ENCODE measurements at regions not wholly inside any gene's neighbourhood (a gene's known extent, or its start where the extent isn't known, plus 50 kb on each side); places are given as distances from the start of the nearest gene placed in this dataset.
"Not testable (repeated sequence)": the region's sequence is repeated elsewhere in the genome, so short reads cannot be mapped to it uniquely, and the experiment has no call there.

GRCh38 chr12:77222336-77222735 is 157.0 kb upstream of the E2F7 start:
- H3K36me3 Mint-ChIP-seq (ENCODE audit: low read depth), result peaks cover 1% of the 10 kb centered on the region
- TF ChIP-seq, protein P1, sequence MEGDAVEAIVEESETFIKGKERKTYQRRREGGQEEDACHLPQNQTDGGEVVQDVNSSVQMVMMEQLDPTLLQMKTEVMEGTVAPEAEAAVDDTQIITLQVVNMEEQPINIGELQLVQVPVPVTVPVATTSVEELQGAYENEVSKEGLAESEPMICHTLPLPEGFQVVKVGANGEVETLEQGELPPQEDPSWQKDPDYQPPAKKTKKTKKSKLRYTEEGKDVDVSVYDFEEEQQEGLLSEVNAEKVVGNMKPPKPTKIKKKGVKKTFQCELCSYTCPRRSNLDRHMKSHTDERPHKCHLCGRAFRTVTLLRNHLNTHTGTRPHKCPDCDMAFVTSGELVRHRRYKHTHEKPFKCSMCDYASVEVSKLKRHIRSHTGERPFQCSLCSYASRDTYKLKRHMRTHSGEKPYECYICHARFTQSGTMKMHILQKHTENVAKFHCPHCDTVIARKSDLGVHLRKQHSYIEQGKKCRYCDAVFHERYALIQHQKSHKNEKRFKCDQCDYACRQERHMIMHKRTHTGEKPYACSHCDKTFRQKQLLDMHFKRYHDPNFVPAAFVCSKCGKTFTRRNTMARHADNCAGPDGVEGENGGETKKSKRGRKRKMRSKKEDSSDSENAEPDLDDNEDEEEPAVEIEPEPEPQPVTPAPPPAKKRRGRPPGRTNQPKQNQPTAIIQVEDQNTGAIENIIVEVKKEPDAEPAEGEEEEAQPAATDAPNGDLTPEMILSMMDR (conservative IDR thresholded peaks at IDR 0.05), result no peak

DNA sequence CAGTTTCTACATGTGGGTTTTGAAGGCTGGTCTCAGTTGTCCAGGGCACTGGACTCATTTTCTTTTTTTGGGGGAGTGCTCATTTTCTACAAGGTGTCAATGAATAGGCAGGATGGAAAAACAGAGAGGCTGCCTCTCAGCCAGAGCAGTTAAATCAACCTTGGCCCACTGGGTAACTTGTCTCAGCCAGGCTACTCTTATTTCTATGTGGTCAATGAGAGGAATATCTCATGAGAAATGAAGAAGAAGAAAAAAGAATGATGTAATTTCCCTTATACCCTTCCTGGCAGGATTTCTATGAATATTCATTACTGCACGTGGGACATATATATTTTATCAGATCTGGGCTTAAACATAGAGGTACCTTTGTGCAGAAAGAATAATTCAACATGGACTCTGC is 155.2 kb upstream of the E2F7 start:
- TF ChIP-seq, protein P1 (conservative IDR thresholded peaks at IDR 0.05), result no peak
- Histone ChIP-seq H3K9me3 (ENCODE audit: control insufficient read depth, low read length) (no peaks in the 10 kb centered on the region), H3K27me3 (ENCODE audit: control insufficient read depth, insufficient read depth, low read length, poor library complexity, severe bottlenecking) (no peaks in the 10 kb centered on the region), H3K27ac (ENCODE audit: low read depth, low read length) (no peak overlapping the region), H3K9ac (ENCODE audit: extremely low read depth, low read length, poor library complexity, severe bottlenecking) (no peak overlapping the region), H3K4me1 (ENCODE audit: control insufficient read depth, insufficient read depth, low read length) (peaks cover 14% of the 10 kb centered on the region), H3K4me3 (ENCODE audit: low read length) (no peak overlapping the region), H3K36me3 (ENCODE audit: control insufficient read depth, insufficient read depth, low read length) (no peaks in the 10 kb centered on the region)
- Mint-ChIP-seq H3K36me3 (ENCODE audit: low read depth) (peaks cover 5% of the 10 kb centered on the region), H3K27me3 (ENCODE audit: insufficient read depth) (no peaks in the 10 kb centered on the region), H3K27ac (no peak overlapping the region), H3K4me1 (peaks cover 29% of the 10 kb centered on the region), H3K9me3 (peaks cover 17% of the 10 kb centered on the region), H3K4me3 (no peak overlapping the region)
- DNase-seq, result no peak
- 100% methylated on average over 1 of the region's 1 CpG for WGBS, 2 experiments (ENCODE audit: insufficient coverage in 1 of 2, insufficient read length in 1 of 2)

More at GRCh38 chr12:77222336-77222735, 157.0 kb upstream of the E2F7 start:
- Mint-ChIP-seq H3K4me3 (no peak overlapping the region), H3K27ac (no peak overlapping the region), H3K9me3 (peaks cover 2% of the 10 kb centered on the region), H3K4me1 (peaks cover 27% of the 10 kb centered on the region), H3K27me3 (ENCODE audit: insufficient read depth) (no peaks in the 10 kb centered on the region)
- H3K27me3 ChIP-seq (ENCODE audit: control insufficient read depth, insufficient read depth, low read length, poor library complexity, severe bottlenecking), result no peaks in the 10 kb centered on the region
- no peaks in the 10 kb centered on the region for H3K9me3 ChIP-seq (ENCODE audit: control insufficient read depth, low read length)
- no peak for DNase-seq
- H3K36me3 ChIP-seq (ENCODE audit: control insufficient read depth, insufficient read depth, low read length), result no peaks in the 10 kb centered on the region
- no peak overlapping the region for H3K27ac ChIP-seq (ENCODE audit: low read depth, low read length)
- H3K4me1 ChIP-seq (ENCODE audit: control insufficient read depth, insufficient read depth, low read length), result peaks cover 12% of the 10 kb centered on the region
- 94% methylated on average over 2 of the region's 2 CpGs for WGBS, 2 experiments (ENCODE audit: insufficient coverage in 1 of 2, insufficient read length in 1 of 2)
- H3K4me3 ChIP-seq (ENCODE audit: low read length), result no peak overlapping the region
- H3K9ac ChIP-seq (ENCODE audit: extremely low read depth, low read length, poor library complexity, severe bottlenecking), result no peak overlapping the region

DNA sequence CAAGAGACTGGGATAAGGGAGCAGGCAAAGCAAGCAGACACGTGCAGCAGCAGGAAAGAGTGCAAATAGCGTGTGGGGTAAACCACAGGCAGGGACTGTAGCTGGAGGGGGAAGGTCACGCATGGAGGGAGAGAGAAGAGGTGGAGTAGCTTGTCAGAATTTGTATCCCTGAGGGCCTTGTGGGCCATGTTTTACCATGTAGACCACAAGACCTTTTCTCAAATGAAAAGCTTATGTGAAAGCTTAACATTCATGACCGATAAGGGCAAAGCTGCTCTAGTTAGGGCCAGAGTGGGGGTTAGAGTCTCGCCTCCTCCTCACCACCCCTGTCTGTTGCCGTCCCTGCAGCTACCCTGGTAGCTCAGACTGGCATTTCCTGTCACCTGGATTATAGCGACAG is 152.9 kb upstream of the E2F7 start:
- Histone ChIP-seq H3K27ac (ENCODE audit: low read depth, low read length) (no peak overlapping the region), H3K9me3 (ENCODE audit: control insufficient read depth, low read length) (no peaks in the 10 kb centered on the region), H3K4me1 (ENCODE audit: control insufficient read depth, insufficient read depth, low read length) (peaks cover 2% of the 10 kb centered on the region), H3K4me3 (ENCODE audit: low read length) (no peak overlapping the region), H3K9ac (ENCODE audit: extremely low read depth, low read length, poor library complexity, severe bottlenecking) (no peak overlapping the region), H3K36me3 (ENCODE audit: control insufficient read depth, insufficient read depth, low read length) (no peaks in the 10 kb centered on the region), H3K27me3 (ENCODE audit: control insufficient read depth, insufficient read depth, low read length, poor library complexity, severe bottlenecking) (no peaks in the 10 kb centered on the region)
- DNase-seq, result no peak
- Mint-ChIP-seq H3K27ac (no peak overlapping the region), H3K9me3 (peaks cover 19% of the 10 kb centered on the region), H3K27me3 (ENCODE audit: insufficient read depth) (no peaks in the 10 kb centered on the region), H3K36me3 (ENCODE audit: low read depth) (peaks cover 5% of the 10 kb centered on the region), H3K4me3 (no peak overlapping the region), H3K4me1 (peaks cover 18% of the 10 kb centered on the region)
- 93 to 94% methylated on average over 3 to 7 of the region's 7 CpGs for WGBS, 2 experiments (ENCODE audit: insufficient coverage in 1 of 2, insufficient read length in 1 of 2)
- TF ChIP-seq, protein P1 (conservative IDR thresholded peaks at IDR 0.05), result no peak

DNA sequence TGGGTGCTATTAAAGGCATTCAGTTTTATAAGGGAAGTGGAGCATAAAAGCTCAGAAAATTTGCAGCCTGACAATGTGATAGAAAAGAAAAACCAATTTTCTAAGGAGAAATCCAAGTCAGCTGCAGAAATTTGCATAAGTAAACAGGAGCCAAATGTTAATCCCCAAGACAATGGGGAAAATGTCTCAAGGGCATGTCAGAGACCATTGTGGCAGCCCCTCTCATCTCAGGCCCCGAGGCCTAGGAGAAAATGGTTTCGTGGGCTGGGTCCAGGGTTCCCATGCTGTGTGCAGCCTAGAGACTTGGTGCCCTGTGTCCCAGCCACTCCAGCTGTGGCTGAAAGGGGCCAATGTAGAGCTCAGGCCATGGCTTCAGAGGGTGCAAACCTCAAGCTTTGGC is 150.8 kb upstream of the E2F7 start:
- not testable (repeated sequence) for H3K27ac Mint-ChIP-seq; H3K27me3 Mint-ChIP-seq (ENCODE audit: insufficient read depth); H3K27ac ChIP-seq (ENCODE audit: low read depth, low read length); H3K36me3 ChIP-seq (ENCODE audit: control insufficient read depth, insufficient read depth, low read length); H3K4me3 ChIP-seq (ENCODE audit: low read length); H3K4me3 Mint-ChIP-seq; H3K27me3 ChIP-seq (ENCODE audit: control insufficient read depth, insufficient read depth, low read length, poor library complexity, severe bottlenecking); DNase-seq; H3K36me3 Mint-ChIP-seq (ENCODE audit: low read depth); H3K4me1 ChIP-seq (ENCODE audit: control insufficient read depth, insufficient read depth, low read length); H3K9me3 ChIP-seq (ENCODE audit: control insufficient read depth, low read length); H3K9ac ChIP-seq (ENCODE audit: extremely low read depth, low read length, poor library complexity, severe bottlenecking)
- 77 to 82% methylated on average over 2 of the region's 2 CpGs for WGBS, 2 experiments (ENCODE audit: insufficient coverage in 1 of 2, insufficient read length in 1 of 2)
- Mint-ChIP-seq H3K9me3 (peaks cover 26% of the 10 kb centered on the region), H3K4me1 (peaks cover 15% of the 10 kb centered on the region)
